ENCODE measurements at regions not wholly inside any gene's neighbourhood (a gene's known extent, or its start where the extent isn't known, plus 50 kb on each side); places are given as distances from the start of the nearest gene placed in this dataset.

DNA sequence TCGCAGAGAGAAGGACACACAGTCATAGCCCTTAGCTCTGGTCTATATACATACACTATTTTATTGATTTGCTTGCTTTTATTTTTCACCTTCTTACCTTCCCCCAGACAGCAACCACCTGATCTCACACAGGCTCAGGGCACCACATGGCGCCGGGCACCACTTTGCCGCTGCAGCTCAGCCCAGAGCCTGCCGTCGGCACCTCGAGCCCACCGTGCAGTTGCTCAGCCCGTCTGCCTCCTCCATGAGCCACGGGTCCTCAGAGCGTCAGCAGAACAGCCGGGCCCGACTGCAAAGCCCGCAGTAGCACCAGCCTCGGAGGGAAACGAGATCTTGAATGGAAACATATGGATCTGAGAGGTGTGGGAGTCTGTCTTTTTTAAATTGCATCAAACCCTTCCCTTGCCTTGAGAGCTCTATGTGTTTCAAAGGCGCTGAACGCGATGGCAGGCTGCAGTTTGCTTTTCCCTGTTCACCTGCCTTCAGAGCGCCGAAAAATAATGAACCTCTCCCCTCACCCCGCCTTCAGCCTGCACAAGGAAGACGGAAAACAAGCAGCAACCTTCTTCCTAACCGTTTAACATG is 505.4 kb downstream of the MN1 start:
- DNase-seq (no peak), ATAC-seq (no peak)
- TF ChIP-seq, protein P1, sequence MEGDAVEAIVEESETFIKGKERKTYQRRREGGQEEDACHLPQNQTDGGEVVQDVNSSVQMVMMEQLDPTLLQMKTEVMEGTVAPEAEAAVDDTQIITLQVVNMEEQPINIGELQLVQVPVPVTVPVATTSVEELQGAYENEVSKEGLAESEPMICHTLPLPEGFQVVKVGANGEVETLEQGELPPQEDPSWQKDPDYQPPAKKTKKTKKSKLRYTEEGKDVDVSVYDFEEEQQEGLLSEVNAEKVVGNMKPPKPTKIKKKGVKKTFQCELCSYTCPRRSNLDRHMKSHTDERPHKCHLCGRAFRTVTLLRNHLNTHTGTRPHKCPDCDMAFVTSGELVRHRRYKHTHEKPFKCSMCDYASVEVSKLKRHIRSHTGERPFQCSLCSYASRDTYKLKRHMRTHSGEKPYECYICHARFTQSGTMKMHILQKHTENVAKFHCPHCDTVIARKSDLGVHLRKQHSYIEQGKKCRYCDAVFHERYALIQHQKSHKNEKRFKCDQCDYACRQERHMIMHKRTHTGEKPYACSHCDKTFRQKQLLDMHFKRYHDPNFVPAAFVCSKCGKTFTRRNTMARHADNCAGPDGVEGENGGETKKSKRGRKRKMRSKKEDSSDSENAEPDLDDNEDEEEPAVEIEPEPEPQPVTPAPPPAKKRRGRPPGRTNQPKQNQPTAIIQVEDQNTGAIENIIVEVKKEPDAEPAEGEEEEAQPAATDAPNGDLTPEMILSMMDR (IDR thresholded peaks at IDR 0.05), result no peak
- H3K4me3 ChIP-seq, result no peak overlapping the region
- intact Hi-C loops (cut with DNase I, micrococcal nuclease), result no loop called here
- no peaks in the 10 kb centered on the region for H3K36me3 ChIP-seq (ENCODE audit: low read depth)
- H3K4me1 ChIP-seq (ENCODE audit: low read depth), result no peaks in the 10 kb centered on the region
- no peaks in the 10 kb centered on the region for H3K9me3 ChIP-seq

DNA sequence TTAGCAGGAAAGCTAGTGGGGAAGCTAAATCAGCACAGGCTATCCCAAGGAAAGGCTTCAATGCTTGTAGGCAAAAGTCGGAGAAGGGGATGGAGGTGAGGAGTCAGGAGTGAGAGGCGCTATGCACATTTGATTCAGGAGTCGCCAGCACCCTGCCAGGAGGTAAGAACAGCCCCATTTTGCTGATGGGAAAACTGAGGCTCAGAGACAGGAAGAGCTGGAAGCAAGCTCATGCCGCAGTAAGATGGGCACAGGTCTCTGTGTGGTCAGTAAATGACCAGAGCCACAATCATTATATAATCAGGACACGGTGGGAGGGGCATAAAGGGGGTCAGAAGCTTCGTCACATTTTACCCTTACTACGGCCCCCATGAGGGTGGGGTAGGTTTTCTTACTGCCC is 504.4 kb downstream of the MN1 start:
- no peak for ATAC-seq
- Histone ChIP-seq H3K4me1 (ENCODE audit: low read depth) (no peaks in the 10 kb centered on the region), H3K4me3 (no peak overlapping the region), H3K9me3 (no peaks in the 10 kb centered on the region), H3K36me3 (ENCODE audit: low read depth) (no peaks in the 10 kb centered on the region)
- TF ChIP-seq, protein P1 (IDR thresholded peaks at IDR 0.05), result no peak
- DNase-seq, result no peak
- intact Hi-C loops (cut with DNase I, micrococcal nuclease), result no loop called here

DNA sequence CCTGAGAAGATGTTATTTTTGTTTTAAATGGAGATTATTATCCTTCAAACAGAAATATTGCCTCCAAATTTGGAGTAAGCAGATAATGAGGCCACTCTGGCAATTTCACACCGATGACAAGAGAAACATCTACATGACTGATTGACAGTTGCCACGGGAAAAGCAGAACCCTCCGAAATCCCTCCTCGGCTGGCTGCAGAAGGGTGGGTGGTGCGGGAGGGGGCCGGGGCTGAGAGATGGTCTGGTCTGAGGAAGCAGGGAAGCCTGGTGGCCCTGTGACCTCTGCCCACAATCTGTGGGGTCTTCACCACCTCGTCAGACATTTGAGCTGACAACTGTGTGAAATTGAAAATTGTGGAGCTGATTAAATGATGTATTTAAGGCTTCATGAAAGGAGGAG is 503.2 kb downstream of the MN1 start:
- DNase-seq (no peak), ATAC-seq (no peak)
- TF ChIP-seq, protein P1 (IDR thresholded peaks at IDR 0.05), result no peak
- Histone ChIP-seq H3K36me3 (ENCODE audit: low read depth) (no peaks in the 10 kb centered on the region), H3K4me3 (no peak overlapping the region), H3K9me3 (no peaks in the 10 kb centered on the region), H3K4me1 (ENCODE audit: low read depth) (no peaks in the 10 kb centered on the region)
- intact Hi-C loops (cut with DNase I, micrococcal nuclease), result no loop called here

DNA sequence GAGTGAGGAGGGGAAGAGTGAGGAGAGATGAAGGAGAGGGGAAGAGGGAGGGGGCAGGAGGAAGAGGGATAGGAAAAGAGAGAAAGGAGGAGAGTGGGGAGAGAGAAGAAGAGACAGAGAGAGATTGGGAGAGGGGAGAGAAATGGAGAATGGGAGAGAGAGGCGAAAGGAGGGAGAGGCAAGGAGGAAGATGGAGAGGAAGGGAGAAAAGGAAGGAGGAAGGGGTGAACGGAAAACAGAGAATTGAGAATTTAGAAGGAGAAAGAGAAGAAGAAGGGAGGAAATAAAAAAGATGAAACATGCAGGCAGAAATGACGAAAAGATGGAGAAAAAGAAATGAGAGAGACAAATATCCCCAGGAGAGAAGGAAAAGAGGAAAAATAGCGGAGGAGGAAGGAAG is 502.8 kb downstream of the MN1 start:
- intact Hi-C loops (cut with DNase I, micrococcal nuclease), result no loop called here
- TF ChIP-seq, protein P1 (IDR thresholded peaks at IDR 0.05), result no peak
- Histone ChIP-seq H3K9me3 (no peaks in the 10 kb centered on the region), H3K4me3 (no peak overlapping the region), H3K36me3 (ENCODE audit: low read depth) (no peaks in the 10 kb centered on the region), H3K4me1 (ENCODE audit: low read depth) (no peaks in the 10 kb centered on the region)
- DNase-seq, result no peak
- ATAC-seq, result no peak

DNA sequence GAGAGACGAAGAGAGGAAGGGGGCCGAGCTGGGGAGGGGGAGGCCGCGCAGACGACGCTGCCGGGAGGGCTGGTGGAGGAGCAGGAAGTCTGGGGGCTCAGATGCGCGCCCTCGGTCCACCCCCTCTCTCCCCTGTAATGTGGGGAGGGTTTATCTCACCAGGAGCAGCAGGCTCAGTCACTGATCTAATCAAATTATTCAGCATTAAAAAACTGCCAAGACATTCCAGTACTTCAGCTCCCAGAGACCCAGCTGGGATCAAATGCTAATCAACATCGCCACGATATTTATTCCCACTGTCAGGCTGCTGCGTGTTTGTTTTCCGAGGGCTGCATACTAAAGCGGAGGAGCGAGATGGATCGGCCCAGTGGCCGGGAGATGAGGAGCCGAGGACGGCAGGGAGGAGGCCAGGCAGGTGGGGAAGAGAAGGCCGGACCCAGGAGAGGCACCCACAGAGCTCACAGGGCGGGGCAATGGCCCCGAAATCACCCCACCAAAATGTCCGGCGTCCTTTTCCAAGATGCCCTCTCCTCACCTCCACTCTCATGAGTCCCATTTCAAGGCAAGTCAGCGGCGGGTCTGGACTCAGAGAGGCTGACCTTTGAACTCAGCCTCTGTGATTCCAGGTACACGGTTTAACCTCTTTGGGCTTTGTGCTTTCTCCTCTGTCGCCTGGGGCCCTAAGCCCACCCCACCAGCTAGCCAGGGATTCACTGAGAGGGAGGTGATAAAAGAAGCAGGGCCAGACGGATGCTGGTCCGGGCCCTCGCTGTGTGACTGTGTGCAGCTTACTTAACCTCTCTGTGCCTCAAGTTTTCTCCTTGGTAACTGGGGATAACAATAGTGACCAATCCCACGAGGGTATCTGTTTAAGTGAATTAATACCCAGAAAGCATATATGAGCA is 502.1 kb downstream of the MN1 start:
- H3K4me3 ChIP-seq, result no peak overlapping the region
- intact Hi-C loops (cut with DNase I, micrococcal nuclease), result no loop called here
- ATAC-seq, result no peak

More for the DNA sequence above, 502.1 kb downstream of the MN1 start:
- Histone ChIP-seq H3K36me3 (ENCODE audit: low read depth) (no peaks in the 10 kb centered on the region), H3K4me1 (ENCODE audit: low read depth) (no peaks in the 10 kb centered on the region), H3K9me3 (no peaks in the 10 kb centered on the region)
- DNase-seq, result no peak
- TF ChIP-seq, protein P1 (IDR thresholded peaks at IDR 0.05), result no peak
